Fibroblast of peridontal ligament (primary cell): ENCODE measurements at regions not wholly inside any gene's neighbourhood (a gene's known extent, or its start where the extent isn't known, plus 50 kb on each side); places are given as distances from the start of the nearest gene placed in this dataset.

Experiments
- DNase-seq: peaks from one replicate; pipeline ENCODE4 v3.0.0-alpha.2; 2010; ENCODE audit errors: extremely low read depth

DNA sequence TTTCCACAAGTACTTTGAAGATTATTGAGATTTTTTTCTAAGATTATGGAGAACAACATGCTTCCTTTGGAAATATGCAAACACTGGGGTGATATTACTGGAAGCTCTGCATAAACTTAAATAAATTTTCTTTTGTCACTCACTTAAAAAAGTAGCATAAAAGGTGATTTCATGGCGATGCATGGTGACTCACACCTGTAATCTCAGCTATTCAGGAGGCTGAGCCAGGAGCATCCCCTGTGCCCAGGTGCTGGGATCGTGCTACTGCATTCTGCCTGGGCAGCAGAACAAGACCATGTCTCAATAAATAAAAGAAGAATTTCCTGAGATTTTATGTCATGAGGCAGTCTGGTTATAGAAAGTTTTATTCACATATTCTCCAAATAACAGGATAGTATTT, 679.1 kb upstream of the CDH2 start:
- DNase-seq: no peak

GRCh38 chr18:28855524-28855923, 678.6 kb upstream of the CDH2 start:
- peak; percentile 79 for DNase-seq

DNA sequence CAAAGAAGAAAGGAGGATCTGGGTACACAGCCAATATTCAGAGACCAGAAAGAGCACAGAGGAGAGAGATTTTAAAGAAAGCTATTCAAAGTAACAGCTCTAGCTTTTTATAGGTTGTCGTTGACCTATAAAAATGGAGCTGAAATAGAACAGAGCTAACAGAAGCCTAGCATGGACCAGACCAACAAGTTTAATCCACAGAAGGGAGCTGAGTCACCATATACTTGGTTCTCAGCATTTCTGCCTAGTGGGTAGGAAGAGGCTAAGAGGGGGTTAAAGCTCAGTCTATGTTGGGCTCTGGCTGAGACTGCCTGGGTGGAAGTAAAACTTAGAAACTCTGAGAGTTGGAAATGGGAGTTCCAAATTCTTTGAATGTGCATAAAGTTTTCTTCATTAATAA, 678.0 kb upstream of the CDH2 start:
- peak; percentile 47 for DNase-seq

DNA sequence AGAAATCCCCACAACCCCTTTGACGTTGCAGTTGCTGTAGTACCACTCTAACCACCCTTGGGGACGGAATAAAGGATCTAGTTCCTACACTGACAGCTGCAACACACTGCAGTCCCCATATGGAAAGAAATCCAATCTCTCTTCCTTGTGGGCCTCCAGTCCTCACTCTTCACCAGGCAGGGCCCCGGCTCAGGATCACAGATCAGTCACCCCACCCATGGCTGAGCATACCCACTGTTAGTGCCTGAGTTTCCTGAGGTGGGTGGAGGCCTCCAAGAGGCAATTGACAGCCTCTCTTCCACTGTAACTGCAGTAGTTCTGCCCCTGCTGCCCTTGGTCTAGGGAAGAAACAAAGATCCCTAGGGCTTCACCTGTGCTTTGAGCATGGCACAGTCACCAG, 670.0 kb upstream of the CDH2 start:
- no peak for DNase-seq

DNA sequence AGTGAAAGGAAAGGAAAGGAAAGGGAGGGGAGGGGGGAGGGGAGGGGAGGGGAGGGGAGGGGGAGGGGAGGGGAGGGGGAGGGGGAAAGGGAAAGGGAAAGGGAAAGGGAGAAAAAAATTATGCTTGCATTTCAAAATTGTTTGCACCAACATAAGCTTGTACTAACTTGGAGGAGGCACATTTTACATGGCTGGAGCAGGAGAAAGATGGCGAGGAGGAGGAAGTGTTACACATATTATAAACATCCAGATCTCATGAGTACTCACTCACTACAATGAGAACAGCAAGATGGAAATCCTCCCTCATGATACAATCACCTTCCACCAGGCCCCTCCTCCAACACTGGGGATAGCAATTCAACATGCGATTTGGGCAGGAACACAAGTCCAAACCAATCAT, 660.2 kb upstream of the CDH2 start:
- no peak for DNase-seq

DNA sequence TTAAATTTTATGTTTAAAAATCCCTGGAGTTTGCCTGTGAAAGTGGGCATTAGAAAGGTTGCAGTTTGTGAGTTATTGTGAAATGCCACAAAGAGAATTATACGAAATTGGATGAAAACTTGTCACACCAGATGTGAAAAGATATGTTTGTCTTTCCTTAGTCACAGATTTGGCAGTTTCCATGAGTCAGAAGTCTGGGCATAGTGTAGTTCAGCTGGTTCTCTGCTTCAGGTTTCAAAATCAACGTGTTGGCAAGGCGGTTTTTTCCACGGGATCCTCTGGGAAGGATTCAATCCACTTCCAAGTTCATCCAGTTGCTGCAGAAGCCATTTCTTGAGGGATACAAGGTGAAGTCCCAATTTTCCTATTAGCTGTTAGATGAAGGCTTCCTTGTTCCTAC, 658.0 kb upstream of the CDH2 start:
- DNase-seq: peak; percentile 92

DNA sequence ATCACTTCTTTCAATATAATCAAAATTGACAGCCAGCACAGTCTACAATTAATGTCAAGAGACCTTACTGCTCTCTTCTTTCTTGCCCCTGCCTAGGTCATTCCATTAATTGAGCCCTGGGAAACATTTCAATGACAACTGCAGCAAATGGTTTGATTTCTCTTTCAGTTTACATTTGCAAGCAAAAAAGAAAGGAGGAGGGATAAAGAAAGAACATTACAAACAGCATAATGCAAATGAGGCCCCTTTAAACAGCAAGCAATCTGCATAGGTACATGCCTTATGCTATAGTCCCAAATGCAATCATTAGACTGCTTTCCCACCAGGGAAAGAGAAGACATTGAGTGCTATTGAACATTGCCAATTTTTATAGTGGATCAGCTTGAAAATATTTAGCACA, 655.0 kb upstream of the CDH2 start:
- DNase-seq: no peak

GRCh38 chr18:28831476-28831875, 654.5 kb upstream of the CDH2 start:
- peak; percentile 63 for DNase-seq

DNA sequence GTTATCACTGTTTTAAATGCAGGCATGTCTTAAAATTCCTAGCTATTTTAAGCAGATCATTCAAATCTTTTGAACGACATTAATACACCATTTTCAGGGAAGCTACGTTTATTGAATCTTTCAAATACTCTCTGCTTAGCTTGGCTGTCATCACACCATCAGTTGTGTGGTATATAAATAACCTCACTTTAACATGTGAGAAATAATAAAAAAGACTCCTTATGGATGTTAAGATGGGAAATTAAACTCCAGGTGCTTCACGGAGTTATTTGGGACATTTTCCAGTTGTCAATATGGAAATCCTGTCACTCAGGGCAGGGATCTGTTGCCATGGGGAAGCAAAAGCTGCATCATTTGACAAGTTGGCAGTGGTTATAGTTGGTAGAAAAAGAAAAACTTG, 649.2 kb upstream of the CDH2 start:
- no peak for DNase-seq

GRCh38 chr18:28824183-28824574, 647.2 kb upstream of the CDH2 start:
- DNase-seq: no peak

- DNase-seq: no peak
Observed at GRCh38 chr18:28823506-28824182, 646.7 kb upstream of the CDH2 start.

- no peak for DNase-seq
Observed at GRCh38 chr18:28820353-28820752, 643.4 kb upstream of the CDH2 start.

- DNase-seq: no peak
Observed at GRCh38 chr18:28816155-28816554, 639.2 kb upstream of the CDH2 start.

GRCh38 chr18:28814365-28814764, 637.4 kb upstream of the CDH2 start:
- DNase-seq: no peak

DNA sequence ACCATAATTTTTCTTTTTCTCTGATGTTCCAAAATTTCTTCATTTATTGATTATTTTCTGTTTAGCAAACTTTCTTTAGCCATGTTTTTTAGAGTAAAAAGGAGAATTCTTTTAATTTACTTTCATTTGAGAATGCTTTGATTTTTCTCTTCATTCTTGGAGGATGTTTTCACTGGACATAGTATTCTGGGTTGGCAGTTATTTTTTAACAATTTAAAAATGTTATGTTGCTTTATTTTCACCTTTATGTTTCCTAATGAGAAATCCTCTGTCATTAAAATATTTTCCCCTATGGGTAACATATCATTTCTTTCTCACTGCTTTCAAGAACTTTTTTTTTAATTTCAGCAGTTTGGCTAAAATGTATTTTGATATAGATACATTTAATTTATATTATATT, 631.4 kb upstream of the CDH2 start:
- DNase-seq: no peak

- DNase-seq: no peak
Observed at GRCh38 chr18:28805491-28805890, 628.6 kb upstream of the CDH2 start.

DNA sequence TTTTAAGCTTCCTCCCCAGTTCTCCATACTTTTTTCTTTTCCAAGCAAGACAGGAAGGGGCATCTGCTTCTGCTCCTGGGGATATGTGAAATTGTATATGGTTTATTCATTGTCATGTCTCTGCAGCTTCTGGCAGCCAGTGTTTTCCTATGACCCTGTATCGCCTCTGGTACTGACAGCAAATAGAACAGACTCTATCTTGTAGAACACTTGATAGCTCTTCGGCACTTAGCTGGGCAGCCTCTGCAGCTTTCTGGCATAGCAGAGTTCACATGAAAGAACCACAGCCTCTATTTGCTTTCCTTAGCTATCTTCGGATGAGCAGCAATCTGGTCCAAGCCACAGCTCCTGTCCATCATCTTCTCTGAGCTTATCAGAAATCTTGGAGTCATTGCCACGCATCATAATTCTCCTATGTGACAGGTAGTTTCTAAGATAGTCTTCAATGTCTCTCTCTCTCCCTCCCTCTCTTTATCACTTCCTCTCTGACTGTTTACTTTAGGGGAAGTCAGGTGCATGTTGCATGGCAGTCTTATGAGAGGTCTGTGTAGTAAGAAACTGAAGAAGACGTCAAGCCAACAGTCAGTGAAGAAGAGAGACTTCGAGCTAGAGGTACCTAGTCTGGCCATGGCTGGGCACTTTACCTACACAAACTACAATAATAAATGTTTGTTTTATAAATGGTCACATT, 627.7 kb upstream of the CDH2 start:
- DNase-seq: no peak

GRCh38 chr18:28802546-28802945, 625.6 kb upstream of the CDH2 start:
- DNase-seq: no peak

- no peak for DNase-seq
Observed at GRCh38 chr18:28801876-28802275, 624.9 kb upstream of the CDH2 start.

- peak; percentile 68 for DNase-seq
Observed at GRCh38 chr18:28794459-28795245, 617.7 kb upstream of the CDH2 start.

- DNase-seq: no peak
Observed at GRCh38 chr18:28793901-28794300, 617.0 kb upstream of the CDH2 start.

GRCh38 chr18:28792404-28793086, 615.6 kb upstream of the CDH2 start:
- DNase-seq: no peak
